K562 (cell line): ENCODE measurements at regions not wholly inside any gene's neighbourhood (a gene's known extent, or its start where the extent isn't known, plus 50 kb on each side); places are given as distances from the start of the nearest gene placed in this dataset.

Source experiments
- CHD7 ChIP-seq: fragments of 200-600 bp; sonication (generic); IDR thresholded peaks from one replicate; pipeline ENCODE4 v1.6.1; 2012; ENCODE audit warnings: mild to moderate bottlenecking, low read depth, low read length, inconsistent platforms
- CREB3 ChIP-seq: fragments of 450-650 bp; conservative IDR thresholded peaks from 2 replicates; pipeline ENCODE4 v1.6.1; 2016; ENCODE audit warnings: missing genetic modification characterization, low read depth, mild to moderate bottlenecking, missing compliant biosample characterization, moderate library complexity
- EHMT2 ChIP-seq: fragments of 450-650 bp; IDR thresholded peaks from 2 replicates; pipeline ENCODE4 v1.6.1; 2018; ENCODE audit warnings: antibody characterized with exemption
- EWSR1 ChIP-seq: fragments of 450-650 bp; IDR thresholded peaks from 2 replicates; pipeline ENCODE4 v1.6.1; 2018; ENCODE audit warnings: borderline replicate concordance, mild to moderate bottlenecking, low read depth, moderate library complexity; ENCODE audit not compliant: partially characterized antibody
- FOXM1 ChIP-seq, 2 experiments: fragments of 450-650 bp in 1 of 2; sonication (generic) in 1 of 2; formaldehyde crosslinking in 1 of 2; IDR thresholded peaks; 2 replicates each; pipeline versions ENCODE4 v1.6.1 to v1.9.0; 2017 to 2022; ENCODE audit warnings: low read depth in 2 of 2, mild to moderate bottlenecking in 2 of 2, missing genetic modification reagents in 1 of 2, moderate library complexity in 1 of 2
- GABPB2 ChIP-seq: fragments of 250-450 bp; sonication (Bioruptor Pico); conservative IDR thresholded peaks from 2 replicates; pipeline ENCODE4 v1.5.1; 2021; ENCODE audit warnings: mild to moderate bottlenecking
- MCM7 ChIP-seq, 2 experiments: fragments of 450-650 bp; IDR thresholded peaks; 2 replicates each; pipeline ENCODE4 v1.6.1; 2016 to 2018
- NBN ChIP-seq: fragments of 450-650 bp; IDR thresholded peaks from 2 replicates; pipeline ENCODE4 v1.6.1; 2016; ENCODE audit warnings: low read depth, mild to moderate bottlenecking
- POLR3A ChIP-seq: IDR thresholded peaks from 2 replicates; pipeline ENCODE4 v1.6.1; 2011; ENCODE audit warnings: borderline replicate concordance, mild to moderate bottlenecking, moderate library complexity; ENCODE audit not compliant: insufficient read length, insufficient read depth; ENCODE audit errors: extremely low read depth
- RBM39 ChIP-seq: fragments of 200-400 bp; formaldehyde crosslinking; optimal IDR thresholded peaks from 2 replicates; pipeline ENCODE3; 2018; ENCODE audit warnings: low read depth, low read length
- TAF7 ChIP-seq: fragments of 450-650 bp; IDR thresholded peaks from 2 replicates; pipeline ENCODE4 v1.6.1; 2016; ENCODE audit warnings: missing genetic modification characterization, missing compliant biosample characterization
- TEAD2 ChIP-seq: fragments of 450-650 bp; IDR thresholded peaks from 2 replicates; pipeline ENCODE4 v1.6.1; 2016; ENCODE audit warnings: missing genetic modification characterization, control low read depth, missing compliant biosample characterization
- TFAM ChIP-seq: fragments of 250-450 bp; sonication (Bioruptor Pico); conservative IDR thresholded peaks from 2 replicates; pipeline ENCODE4 v1.5.0; 2021; ENCODE audit warnings: mild to moderate bottlenecking, moderate library complexity
- ZBTB7A ChIP-seq: IDR thresholded peaks from 2 replicates; pipeline ENCODE4 v1.6.1; 2011; ENCODE audit warnings: low read depth, mild to moderate bottlenecking, low read length, moderate library complexity, borderline replicate concordance; ENCODE audit not compliant: control insufficient read depth
- ZBTB8A ChIP-seq: fragments of 450-650 bp; IDR thresholded peaks from 2 replicates; pipeline ENCODE4 v1.6.1; 2018; ENCODE audit warnings: mild to moderate bottlenecking, moderate library complexity; ENCODE audit not compliant: partially characterized antibody
- ZFP30 ChIP-seq: fragments of 250-450 bp; sonication (Bioruptor Pico); IDR thresholded peaks from 2 replicates; pipeline ENCODE4 v1.8.0; 2022; ENCODE audit warnings: moderate library complexity, mild to moderate bottlenecking, inconsistent platforms, borderline replicate concordance
- ZNF707 ChIP-seq: fragments of 250-450 bp; sonication (Bioruptor Pico); conservative IDR thresholded peaks from 2 replicates; pipeline ENCODE4 v1.8.0; 2022; ENCODE audit warnings: inconsistent platforms, mild to moderate bottlenecking, moderate library complexity

GRCh38 chr12:70052931-70053497, 190.2 kb upstream of the CNOT2 start (continued):
- no peak for TF ChIP-seq EWSR1
- no peak for TF ChIP-seq CHD7
- TF ChIP-seq TFAM, result no peak
- no peak for TF ChIP-seq ZFP30 (CRISPR knock-in tag)
- TF ChIP-seq ZNF707 (CRISPR knock-in tag), result no peak
- TF ChIP-seq TAF7, result no peak
- TF ChIP-seq POLR3A, result no peak
- TF ChIP-seq GABPB2 (CRISPR knock-in tag), result no peak
- peak; percentile 71 for TF ChIP-seq CREB3 (tag)
- TF ChIP-seq NBN, result no peak; the same call in 1 of the 2 replicates
- no peak for TF ChIP-seq ZBTB8A
- TF ChIP-seq MCM7 (IDR thresholded peaks at IDR 0.05), result no peak
- no peak for TF ChIP-seq TEAD2 (tag)
- no peak for TF ChIP-seq RBM39
- TF ChIP-seq FOXM1 (IDR thresholded peaks at IDR 0.05; ENCODE audit: low read depth), result no peak
- TF ChIP-seq FOXM1 (CRISPR knock-in tag; IDR thresholded peaks at IDR 0.05; ENCODE audit: low read depth), result no peak
- TF ChIP-seq EHMT2, result peak; percentile 96
- no peak for TF ChIP-seq ZBTB7A
